NCI-H748 (cell line): ENCODE measurements at regions not wholly inside any gene's neighbourhood (a gene's known extent, or its start where the extent isn't known, plus 50 kb on each side); places are given as distances from the start of the nearest gene placed in this dataset.
"Not testable (repeated sequence)": the region's sequence is repeated elsewhere in the genome, so short reads cannot be mapped to it uniquely, and the experiment has no call there.

Experiments
- DNase-seq: peaks from one replicate; lab custom pipeline; 2025; ENCODE audit not compliant: unreplicated experiment; lab: John Stamatoyannopoulos, UW

DNA sequence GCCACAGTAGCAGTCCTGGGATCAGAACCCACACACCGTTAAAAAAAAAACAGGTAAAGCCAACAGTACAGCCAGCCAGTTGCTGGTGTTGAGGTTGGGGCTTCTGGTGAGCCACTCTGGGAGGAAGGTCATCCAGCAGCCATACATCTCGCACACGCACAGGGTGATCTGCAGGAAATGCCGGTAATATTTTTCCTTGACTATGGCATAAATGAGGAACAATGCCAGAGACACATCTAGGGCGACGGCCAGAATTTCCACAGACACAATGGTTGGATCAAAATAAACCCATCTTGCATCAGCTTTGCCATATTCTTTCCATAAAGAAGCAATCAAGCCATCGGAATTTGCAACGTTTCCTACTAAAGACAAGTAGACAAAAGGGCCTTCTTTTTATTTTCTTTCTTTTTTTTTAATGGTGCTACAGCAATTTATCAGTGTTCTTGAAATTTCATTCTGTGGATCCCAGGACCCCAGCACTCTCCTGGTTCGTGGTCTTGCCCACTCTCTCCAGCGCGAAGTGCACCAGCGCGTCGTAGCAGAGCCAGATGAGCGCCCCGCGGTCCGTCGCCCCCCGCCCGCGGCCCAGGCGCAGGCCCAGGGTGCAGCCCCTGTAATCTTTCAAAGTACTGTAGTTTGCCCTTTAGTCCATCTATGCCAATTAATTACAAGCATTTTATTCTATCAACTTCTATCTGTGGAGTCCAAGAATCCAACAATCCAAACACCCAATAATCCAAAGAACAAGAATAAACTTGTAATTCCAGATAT is 861.0 kb downstream of the CDH11 start:
- not testable (repeated sequence) for DNase-seq

DNA sequence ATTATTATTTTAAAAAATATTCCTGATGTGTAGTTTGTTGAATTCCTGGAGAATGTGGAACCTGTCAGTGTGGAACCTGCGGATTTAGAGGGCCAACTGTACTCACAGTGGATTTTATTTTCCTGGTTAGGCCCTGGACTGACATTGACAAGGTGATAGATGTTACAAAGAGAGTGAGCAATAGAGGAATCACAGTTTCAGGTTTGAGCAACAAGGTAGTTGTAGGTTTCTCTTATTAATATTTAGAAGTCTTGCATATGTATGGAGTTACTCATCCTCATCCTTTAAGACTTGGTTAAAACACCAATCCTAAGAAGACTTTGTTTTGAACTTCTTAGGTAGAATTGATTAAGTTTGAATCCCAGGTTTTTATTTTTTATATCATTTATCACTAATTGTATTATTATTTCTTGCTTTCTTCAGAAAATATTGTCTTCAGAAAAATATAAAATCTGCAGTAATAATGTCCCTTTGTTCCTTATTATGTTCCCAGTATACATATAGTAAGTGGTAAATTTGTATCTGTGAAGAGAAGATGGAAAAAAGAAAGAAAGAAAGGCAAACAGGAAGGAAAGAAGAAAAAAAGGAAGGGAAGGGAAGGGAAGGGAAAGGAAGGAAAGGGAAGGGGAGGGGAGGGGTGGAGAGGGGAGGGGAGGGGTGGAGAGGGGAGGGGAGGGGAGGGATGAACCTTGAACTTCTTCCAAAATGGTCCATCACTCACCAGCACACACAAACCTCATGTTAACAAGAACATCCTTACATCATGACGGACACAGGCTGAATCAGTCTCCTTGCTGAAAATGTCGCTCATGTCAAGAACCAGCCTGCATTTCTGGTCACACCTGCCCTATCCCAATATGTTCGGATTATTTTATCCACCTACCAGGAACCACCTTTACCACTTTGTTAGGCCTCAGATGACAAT is 867.2 kb downstream of the CDH11 start:
- DNase-seq = no peak

DNA sequence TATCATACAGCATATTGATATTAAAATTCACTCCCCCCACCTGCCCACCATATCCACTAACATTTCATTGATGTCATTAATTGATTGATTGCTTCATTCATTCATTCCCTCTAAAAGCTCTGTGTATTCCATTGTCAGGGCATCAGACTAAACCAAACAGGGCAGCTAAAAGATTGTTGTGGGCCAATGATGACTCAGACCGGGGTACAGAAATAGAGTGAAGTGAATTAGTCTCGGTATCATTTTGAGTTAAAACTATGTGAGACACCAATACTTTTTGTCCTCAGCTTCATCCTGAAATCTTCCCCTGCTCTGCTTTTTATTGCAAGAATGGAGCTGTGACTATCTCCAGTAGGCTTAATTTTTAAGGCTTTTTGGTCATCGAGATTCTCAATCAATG is 868.3 kb downstream of the CDH11 start:
- DNase-seq = no peak

- DNase-seq = no peak
Observed at GRCh38 chr16:64253096-64253495, 868.8 kb downstream of the CDH11 start.

GRCh38 chr16:64251742-64252141 is 870.1 kb downstream of the CDH11 start:
- no peak for DNase-seq

- DNase-seq = no peak
Observed at GRCh38 chr16:64250866-64251265, 871.0 kb downstream of the CDH11 start.

GRCh38 chr16:64242492-64242891 is 879.4 kb downstream of the CDH11 start:
- DNase-seq = no peak

GRCh38 chr16:64240586-64240985 is 881.3 kb downstream of the CDH11 start:
- no peak for DNase-seq

DNA sequence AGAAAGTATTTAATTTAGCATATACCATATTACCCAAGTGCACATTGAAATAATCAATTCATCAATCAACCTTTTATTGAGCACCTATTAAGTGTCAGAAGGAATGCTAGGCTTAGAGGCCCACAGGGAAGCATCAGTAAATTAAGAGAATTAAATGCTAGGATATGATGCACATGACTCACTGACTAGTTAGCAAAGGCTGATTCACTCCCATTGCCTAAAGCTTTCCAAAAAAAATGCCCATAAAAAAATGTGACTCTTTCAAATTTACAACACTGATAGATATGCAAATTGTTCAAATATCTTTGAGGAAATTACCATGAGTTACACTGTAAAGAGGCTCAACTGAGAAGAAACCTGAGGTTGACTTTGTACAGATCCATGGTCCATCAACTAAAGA is 883.3 kb downstream of the CDH11 start:
- DNase-seq = no peak

DNA sequence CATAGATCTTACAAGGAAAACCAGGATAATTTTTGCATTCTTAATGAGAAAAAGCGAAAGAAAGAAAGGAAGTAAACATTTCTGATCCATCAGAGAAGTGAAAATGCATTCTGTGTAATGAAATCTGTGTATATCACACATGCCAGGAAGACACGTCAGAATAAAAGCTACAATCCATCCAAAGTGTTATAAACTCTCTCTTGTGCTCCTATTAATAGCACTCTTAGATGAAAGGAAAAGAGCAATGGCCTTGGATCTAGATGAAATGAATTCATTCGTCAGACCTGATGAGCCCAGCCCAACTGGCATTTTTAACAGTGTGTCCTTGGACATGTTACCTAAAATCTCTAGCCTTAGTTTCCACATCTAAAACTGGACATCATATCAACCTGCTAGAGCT is 885.5 kb downstream of the CDH11 start:
- no peak for DNase-seq

GRCh38 chr16:64234200-64234599 is 887.7 kb downstream of the CDH11 start:
- no peak for DNase-seq

DNA sequence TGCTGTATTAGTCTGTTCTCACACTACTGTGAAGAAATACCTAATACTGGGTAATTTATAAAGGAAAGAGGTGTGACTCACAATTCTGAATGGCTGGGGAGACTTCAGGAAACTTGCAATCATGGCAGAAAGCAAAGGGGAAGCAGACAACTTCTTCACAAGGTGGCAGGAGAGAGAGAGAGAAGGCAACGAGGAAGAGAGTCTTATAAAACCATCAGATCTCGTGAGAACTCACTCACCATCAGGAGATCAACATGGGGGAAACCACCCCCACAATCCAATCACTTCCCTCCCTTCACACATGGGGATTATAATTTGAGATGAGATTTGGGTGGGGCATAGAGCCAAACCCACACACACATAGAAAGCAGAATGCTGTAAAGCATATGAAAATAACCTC is 896.2 kb downstream of the CDH11 start:
- DNase-seq = no peak

- DNase-seq = no peak
Observed at GRCh38 chr16:64225036-64225435, 896.8 kb downstream of the CDH11 start.

DNA sequence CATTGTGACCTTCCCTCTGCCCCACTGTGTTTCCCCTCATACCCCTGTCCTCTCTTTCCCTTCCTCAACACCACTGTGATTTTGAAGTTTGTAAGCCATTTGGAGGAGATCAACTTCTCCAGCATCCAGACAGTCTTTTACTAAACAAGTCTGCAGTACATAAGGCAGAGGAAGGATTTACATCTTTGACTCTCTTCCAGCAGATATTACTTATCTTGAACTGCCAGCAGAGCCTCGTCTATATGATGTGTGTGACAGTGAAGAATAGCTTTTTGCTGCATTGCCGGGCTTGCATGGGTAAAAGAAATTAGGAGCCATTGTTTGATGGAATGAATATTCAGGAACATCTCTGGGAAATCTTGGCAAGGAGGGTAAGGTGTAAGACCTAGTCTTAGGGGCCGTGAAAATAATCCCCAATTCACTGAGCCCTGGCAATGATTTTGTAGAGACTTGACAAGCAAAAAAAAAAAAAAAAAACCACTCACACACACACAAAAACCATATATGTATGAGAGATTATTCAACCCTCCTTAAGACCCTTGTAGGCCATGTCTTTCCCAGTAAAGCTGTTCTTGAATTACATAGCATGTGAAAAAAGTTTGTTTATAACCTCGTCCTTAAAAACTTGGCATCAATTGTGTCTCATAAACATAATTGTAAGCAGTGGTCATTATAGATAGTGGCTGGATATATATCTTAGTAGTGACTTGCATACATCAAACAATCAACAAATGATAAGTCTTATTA is 903.9 kb downstream of the CDH11 start:
- no peak for DNase-seq

- DNase-seq = no peak
Observed at GRCh38 chr16:64215730-64216129, 906.1 kb downstream of the CDH11 start.

- no peak for DNase-seq
Observed at GRCh38 chr16:64211331-64211730, 910.5 kb downstream of the CDH11 start.

DNA sequence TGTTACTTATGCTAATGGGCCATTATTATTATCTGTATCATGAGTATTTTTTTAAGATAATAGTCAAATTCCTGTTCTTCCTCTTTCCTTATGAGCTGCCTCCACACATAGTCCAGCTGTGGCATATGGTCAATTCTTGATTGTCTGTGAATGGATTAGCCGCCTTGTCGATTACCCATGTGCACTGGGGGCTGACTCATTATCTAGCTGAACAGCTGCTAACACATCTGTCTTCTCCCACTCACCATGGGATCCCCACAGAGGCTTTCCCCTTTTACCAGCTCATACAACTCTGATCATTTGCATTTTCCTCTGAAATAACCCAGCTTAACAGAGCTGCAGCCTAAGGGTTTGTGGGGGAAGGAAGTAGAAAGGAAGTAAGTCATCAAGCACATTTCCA is 915.0 kb downstream of the CDH11 start:
- no peak for DNase-seq

GRCh38 chr16:64203126-64203525 is 918.7 kb downstream of the CDH11 start:
- no peak for DNase-seq

- no peak for DNase-seq
Observed at GRCh38 chr16:64202571-64202970, 919.3 kb downstream of the CDH11 start.

DNA sequence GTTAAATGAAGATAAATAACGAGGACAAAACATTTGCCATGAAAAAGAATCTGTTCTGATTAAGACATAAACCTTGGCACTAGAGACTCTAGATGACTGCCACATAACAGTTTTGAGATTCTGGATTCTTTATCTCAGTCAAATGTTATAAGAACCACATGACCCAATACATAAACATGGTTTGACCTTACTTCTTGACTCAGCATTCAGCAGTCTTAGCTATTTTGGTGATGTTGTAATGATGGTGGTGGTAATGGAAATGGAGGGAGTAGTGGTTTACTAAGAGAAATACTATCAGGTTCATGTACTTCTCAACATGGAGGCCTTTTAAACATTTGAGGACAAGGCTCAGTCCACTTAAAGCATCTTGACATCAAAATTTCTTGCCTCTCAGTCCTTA is 925.4 kb downstream of the CDH11 start:
- DNase-seq = no peak

GRCh38 chr16:64185954-64186353 is 935.9 kb downstream of the CDH11 start:
- no peak for DNase-seq

- no peak for DNase-seq
Observed at GRCh38 chr16:64184156-64184555, 937.7 kb downstream of the CDH11 start.
